NCI-H2171 (cell line): ENCODE measurements at regions not wholly inside any gene's neighbourhood (a gene's known extent, or its start where the extent isn't known, plus 50 kb on each side); places are given as distances from the start of the nearest gene placed in this dataset.
"Not testable (repeated sequence)": the region's sequence is repeated elsewhere in the genome, so short reads cannot be mapped to it uniquely, and the experiment has no call there.

Experiments
- DNase-seq: peaks from one replicate; lab custom pipeline; 2025; lab: John Stamatoyannopoulos, UW

DNA sequence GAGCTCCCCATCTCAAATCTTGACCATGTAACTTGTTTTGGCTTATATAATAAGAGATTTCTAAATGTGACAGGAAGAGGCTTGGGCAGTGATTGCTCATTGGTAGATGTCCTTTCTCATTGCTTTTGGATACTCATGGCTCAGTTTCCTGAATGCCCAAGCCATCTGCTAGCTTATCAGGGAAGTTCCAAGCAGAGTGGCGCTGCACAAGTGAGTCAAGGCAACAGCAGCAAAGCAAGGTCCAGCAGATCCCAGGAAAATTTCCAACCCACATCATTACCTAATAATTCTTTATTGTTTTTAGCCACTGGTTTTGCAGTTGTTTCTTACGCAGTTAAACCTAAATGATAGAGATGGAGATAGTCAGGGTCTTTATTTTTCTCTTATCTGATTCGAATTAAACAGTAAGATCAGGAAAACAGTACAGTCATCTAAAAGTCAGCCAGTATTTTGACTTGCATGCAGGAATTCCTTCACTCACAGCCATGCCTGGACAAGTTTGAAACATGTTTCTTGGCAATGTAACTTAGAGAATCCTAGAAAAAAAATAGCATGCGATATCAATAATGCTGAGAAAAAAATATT lies 349.7 kb upstream of the TMEFF2 start:
- DNase-seq, result no peak

DNA sequence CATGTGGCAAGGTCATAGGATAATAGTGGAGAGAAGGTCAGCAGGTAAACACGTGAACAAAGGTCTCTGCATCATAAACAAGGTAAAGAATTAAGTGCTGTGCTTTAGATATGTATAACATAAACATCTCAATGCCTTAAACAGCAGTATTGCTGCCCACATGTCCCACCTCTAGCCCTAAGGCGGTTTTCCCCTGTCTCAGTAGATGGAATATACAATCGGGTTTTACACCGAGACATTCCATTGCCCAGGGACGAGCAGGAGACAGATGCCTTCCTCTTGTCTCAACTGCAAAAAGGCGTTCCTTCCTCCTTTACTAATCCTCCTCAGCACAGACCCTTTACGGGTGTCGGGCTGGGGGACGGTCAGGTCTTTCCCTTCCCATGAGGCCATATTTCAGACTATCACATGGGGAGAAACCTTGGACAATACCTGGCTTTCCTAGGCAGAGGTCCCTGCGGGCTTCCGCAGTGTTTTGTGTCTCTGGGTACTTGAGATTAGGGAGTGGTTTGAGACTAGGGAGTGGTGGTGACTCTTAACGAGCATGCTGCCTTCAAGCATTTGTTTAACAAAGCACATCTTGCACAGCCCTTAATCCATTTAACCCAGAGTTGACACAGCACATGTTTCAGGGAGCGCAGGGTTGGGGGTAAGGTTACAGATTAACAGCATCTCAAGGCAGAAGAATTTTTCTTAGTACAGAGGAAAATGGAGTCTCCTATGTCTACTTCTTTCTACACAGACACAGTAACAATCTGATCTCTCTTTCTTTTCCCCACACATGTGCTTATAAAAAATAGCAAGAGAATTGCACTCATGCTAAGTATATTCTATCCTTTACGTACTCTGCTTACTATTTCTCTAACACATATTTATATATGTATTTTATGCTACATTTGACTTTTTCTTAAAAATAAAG lies 347.7 kb upstream of the TMEFF2 start:
- DNase-seq, result not testable (repeated sequence)

- no peak for DNase-seq
These were observed 344.6 kb upstream of the TMEFF2 start for GRCh38 chr2:192539306-192539705.

- DNase-seq, result no peak
These were observed 342.3 kb upstream of the TMEFF2 start for GRCh38 chr2:192536922-192537624.

GRCh38 chr2:192535956-192536921 lies 341.5 kb upstream of the TMEFF2 start:
- no peak for DNase-seq

DNA sequence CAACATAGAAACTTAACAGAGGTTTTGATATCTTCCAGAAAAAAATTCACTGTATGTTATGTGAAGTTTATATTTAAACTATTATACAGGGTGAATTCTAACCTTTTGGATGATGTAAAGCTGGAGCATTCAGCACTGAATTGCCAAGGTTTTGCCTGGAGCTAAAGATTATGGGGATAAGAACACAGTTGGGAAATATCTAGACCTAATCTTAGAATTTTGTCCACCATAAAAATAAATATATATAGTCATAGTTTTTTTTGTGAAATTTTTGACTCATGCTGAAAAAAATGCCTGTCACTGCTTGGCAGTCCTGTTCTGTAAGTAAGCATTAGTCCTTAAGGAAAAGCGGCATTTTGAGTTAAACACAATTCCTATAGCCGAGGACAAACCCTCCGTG lies 339.3 kb upstream of the TMEFF2 start:
- no peak for DNase-seq

DNA sequence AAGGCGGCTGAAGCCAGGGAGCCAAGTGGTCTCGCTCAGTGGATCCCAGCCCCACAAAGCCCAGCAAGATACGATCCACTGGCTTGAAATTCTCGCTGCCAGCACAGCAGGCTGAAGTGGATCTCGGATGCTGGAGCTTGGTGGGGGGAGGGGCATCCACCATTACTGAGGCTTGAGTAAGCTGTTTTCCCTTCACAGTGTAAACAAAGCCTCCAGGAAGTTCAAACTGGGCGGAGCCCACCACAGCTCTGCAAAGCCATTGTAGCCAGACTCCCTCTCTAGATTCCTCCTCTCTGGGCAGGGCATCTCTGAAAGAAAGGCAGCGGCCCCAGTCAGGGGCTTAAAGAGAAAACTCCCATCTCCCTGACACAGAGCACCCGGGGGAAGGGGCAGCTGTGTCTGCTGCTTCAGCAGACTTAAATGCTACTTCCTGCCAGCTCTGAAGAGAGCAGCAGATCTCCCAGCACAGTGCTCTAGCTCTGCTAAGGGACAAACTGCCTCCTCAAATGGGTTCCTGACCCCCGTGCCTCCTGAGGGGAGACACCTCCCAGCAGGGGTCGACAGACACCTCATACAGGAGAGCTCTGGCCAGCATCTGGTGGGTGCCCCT lies 330.0 kb upstream of the TMEFF2 start:
- DNase-seq, result not testable (repeated sequence)

- not testable (repeated sequence) for DNase-seq
These were observed 329.5 kb upstream of the TMEFF2 start for GRCh38 chr2:192524214-192524613.

GRCh38 chr2:192515937-192516336 lies 321.2 kb upstream of the TMEFF2 start:
- no peak for DNase-seq

GRCh38 chr2:192513575-192513974 lies 318.8 kb upstream of the TMEFF2 start:
- no peak for DNase-seq

- not testable (repeated sequence) for DNase-seq
These were observed 313.2 kb upstream of the TMEFF2 start for GRCh38 chr2:192507836-192508450.

GRCh38 chr2:192500550-192501200 lies 305.9 kb upstream of the TMEFF2 start:
- no peak for DNase-seq

DNA sequence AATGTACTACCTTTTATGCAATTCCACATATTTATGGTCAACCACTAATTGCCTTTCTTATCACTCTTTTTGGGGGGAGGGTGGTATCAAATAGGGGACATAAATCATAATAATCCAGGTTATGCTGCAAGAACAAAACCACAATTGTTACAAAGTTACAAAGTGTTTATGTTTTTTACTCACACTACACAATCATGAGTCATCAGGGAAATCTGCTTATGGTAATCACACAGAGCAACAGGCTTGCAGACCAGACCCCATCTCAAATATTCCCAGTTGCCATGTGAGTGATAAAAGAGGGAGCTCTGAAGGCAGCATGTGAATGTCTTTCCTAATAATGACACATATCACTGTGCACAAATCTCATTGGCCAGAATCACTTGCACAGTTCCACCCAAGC lies 304.7 kb upstream of the TMEFF2 start:
- DNase-seq, result no peak

- DNase-seq, result no peak
These were observed 304.0 kb upstream of the TMEFF2 start for GRCh38 chr2:192498747-192499146.

DNA sequence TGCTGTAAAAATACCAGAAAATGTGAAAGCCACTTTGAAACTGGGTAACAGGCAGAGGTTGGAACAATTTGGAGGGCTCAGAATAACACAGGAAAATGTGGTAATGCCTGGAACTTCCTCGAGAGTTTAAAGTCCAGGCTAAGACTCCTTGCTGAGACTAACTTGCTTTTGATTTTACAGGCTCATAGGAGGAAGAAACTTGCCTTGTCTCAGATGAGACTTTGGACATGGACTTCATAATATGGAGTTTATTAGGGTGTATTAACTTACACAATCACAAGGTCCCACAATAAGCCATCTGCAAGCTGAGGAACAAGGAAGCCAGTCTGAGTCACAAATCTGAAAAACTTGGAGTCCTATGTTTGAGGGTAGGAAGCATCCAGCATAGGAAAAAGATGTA lies 293.4 kb upstream of the TMEFF2 start:
- not testable (repeated sequence) for DNase-seq

- DNase-seq, result no peak
These were observed 292.9 kb upstream of the TMEFF2 start for GRCh38 chr2:192487636-192488035.

DNA sequence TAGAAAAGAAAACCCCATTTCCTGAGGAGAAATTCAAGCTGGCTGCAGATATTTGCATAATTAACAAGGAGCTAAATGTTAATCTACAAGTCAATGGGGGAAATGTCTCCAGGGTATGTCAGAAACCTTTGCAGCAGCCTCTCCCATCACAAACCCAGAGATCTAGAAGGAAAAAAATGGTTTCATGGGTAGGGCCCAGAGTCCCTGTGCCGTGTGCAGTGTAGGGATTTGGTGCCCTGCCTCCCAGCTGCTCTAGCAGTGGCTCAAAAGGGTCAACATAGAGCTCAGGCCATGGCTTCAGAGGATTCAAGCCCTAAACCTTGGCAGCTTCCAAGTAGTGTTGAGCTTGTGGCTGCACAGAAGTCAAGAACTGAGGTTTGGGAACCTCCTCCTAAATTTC lies 290.2 kb upstream of the TMEFF2 start:
- DNase-seq, result no peak

DNA sequence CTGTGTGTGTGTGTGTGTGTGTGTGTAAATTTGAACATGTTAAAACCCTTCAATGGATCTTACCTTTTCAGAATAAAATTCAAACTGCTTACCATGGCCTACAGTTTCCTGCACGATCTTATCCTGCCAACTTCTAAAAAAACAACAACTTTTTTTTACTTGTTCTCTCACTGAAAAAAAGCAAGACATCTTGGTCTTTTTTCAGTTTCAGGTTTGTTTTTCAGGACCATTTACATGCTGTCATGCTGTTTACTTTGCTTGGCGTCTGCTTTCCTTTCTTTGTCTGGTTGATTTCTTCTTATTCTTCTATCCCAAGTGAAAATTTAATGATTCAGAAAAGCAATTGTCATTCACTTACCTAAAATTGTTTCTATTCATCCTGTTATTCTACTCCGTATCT lies 286.3 kb upstream of the TMEFF2 start:
- DNase-seq, result no peak

DNA sequence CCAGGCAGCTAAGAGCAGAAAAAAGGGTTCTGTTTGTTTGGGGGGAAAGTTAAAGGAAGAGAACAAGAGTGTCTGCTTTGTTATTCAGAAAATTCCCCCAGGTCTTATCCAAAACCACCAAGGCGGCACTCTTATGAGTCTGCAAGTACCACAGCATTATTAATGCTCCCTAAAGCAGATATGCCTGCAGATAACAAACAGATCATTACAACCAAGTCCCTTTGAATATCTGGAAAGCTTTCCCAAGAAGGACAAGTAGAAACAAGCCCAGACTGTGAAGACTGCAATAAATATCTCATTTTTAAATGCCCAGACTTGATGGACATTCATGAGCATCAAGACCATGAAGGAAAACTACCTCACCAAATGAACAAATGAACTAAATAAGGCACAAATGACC lies 278.6 kb upstream of the TMEFF2 start:
- DNase-seq, result no peak

DNA sequence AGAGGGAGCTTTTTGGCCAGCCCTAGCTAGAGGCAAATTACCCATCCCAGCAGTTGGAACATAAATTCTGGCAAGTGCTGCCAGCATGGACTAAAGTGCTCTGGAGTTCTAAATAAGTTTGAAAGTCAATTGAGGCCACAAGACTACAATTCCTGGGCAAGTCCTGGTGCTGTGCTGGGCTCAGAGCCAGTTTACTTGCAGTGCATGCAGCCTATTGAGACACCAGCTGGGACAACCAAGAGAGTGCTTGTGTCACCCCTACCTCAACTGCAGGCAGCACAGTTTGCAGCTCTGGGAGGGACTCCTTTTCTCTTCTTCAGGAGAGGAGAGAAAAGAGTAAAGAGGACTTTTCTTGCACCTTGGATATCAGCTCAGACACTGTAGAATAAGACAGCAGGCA lies 277.2 kb upstream of the TMEFF2 start:
- no peak for DNase-seq
